DND-41 (cell line): ENCODE measurements at regions not wholly inside any gene's neighbourhood (a gene's known extent, or its start where the extent isn't known, plus 50 kb on each side); places are given as distances from the start of the nearest gene placed in this dataset.

ENCODE experiments used
- ATAC-seq: fragments of 200-7000 bp; cut with Tn5 transposase; 3 replicates; pipeline ENCODE4 v1.9.1; 2021; ENCODE audit warnings: low read depth; ENCODE audit not compliant: insufficient read depth
- DNase-seq: peaks from one replicate; pipeline ENCODE4 v3.0.0-alpha.2; 2020
- H2AFZ ChIP-seq: 2 replicates; pipeline ENCODE4 v1.6.0; 2012; ENCODE audit warnings: low read depth, low read length
- H3K27ac ChIP-seq: 2 replicates; pipeline ENCODE4 v1.5.1; 2012; ENCODE audit warnings: low read length, inconsistent platforms
- H3K27me3 ChIP-seq: fragments of 200-600 bp; sonication (generic); 2 replicates; pipeline ENCODE4 v1.6.0; 2012; ENCODE audit warnings: low read length, mild to moderate bottlenecking, inconsistent platforms; ENCODE audit not compliant: insufficient read depth, poor library complexity
- H3K36me3 ChIP-seq: 2 replicates; pipeline ENCODE4 v1.5.1; 2012; ENCODE audit warnings: low read length, inconsistent platforms; ENCODE audit not compliant: insufficient read depth
- H3K4me1 ChIP-seq: 2 replicates; pipeline ENCODE4 v1.5.1; 2012; ENCODE audit warnings: mild to moderate bottlenecking, low read length; ENCODE audit not compliant: insufficient read depth
- H3K4me2 ChIP-seq: 2 replicates; pipeline ENCODE4 v1.6.0; 2012; ENCODE audit warnings: mild to moderate bottlenecking, moderate library complexity, low read length, inconsistent platforms; ENCODE audit not compliant: insufficient read depth
- H3K4me3 ChIP-seq, 2 experiments: fragments of 200-600 bp in 1 of 2; shearing (Covaris generic) in 1 of 2; 2 replicates each; pipeline ENCODE4 v1.5.1; 2012 to 2016; ENCODE audit warnings: inconsistent platforms in 2 of 2, low read length in 2 of 2, mild to moderate bottlenecking in 2 of 2, low read depth in 1 of 2, moderate library complexity in 1 of 2
- H3K79me2 ChIP-seq: 2 replicates; pipeline ENCODE4 v1.6.0; 2012; ENCODE audit warnings: low read length, inconsistent platforms; ENCODE audit not compliant: insufficient read depth
- H3K9ac ChIP-seq: 2 replicates; pipeline ENCODE4 v1.6.0; 2012; ENCODE audit warnings: low read depth, mild to moderate bottlenecking, inconsistent platforms, low read length, moderate library complexity
- H3K9me3 ChIP-seq: 2 replicates; pipeline ENCODE4 v1.5.1; 2012; ENCODE audit warnings: low read length, moderate library complexity, mild to moderate bottlenecking, inconsistent platforms; ENCODE audit not compliant: insufficient read depth, severe bottlenecking
- H4K20me1 ChIP-seq: 2 replicates; pipeline ENCODE4 v1.6.0; 2012; ENCODE audit warnings: low read length; ENCODE audit not compliant: insufficient read depth
- EZH2 ChIP-seq: IDR thresholded peaks from 3 replicates; pipeline ENCODE4 v1.6.1; 2012; ENCODE audit warnings: borderline replicate concordance, low read depth, mild to moderate bottlenecking, moderate library complexity, low read length, inconsistent platforms; ENCODE audit not compliant: severe bottlenecking
- TF ChIP-seq, protein P1 (sequence below): IDR thresholded peaks from 2 replicates; pipeline ENCODE4 v1.5.1; 2012; ENCODE audit warnings: borderline replicate concordance, low read length, moderate library complexity, mild to moderate bottlenecking; ENCODE audit not compliant: poor library complexity, severe bottlenecking; ENCODE audit errors: extremely low read depth

DNA sequence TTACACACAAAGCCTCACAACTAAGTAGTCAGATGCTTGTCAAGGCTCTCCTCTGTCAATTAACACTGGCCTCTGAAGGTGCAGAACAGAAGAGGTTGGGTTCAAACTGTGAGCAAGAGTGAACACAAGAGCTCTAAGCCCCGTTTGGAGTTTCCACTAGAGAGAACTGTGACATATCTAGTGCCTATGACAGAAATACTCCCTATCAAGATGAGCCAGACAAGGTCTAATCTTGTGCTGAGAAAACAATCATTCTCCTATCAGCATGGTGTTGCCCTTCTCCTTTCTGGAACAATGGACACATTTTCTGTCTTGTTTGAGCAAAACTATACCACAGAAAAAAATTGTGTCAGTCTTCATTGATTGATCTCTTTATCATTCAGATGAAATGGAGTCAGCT is 62.4 kb upstream of the CCDC71L start:
- TF ChIP-seq, protein P1, sequence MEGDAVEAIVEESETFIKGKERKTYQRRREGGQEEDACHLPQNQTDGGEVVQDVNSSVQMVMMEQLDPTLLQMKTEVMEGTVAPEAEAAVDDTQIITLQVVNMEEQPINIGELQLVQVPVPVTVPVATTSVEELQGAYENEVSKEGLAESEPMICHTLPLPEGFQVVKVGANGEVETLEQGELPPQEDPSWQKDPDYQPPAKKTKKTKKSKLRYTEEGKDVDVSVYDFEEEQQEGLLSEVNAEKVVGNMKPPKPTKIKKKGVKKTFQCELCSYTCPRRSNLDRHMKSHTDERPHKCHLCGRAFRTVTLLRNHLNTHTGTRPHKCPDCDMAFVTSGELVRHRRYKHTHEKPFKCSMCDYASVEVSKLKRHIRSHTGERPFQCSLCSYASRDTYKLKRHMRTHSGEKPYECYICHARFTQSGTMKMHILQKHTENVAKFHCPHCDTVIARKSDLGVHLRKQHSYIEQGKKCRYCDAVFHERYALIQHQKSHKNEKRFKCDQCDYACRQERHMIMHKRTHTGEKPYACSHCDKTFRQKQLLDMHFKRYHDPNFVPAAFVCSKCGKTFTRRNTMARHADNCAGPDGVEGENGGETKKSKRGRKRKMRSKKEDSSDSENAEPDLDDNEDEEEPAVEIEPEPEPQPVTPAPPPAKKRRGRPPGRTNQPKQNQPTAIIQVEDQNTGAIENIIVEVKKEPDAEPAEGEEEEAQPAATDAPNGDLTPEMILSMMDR, result no peak
- no peak for TF ChIP-seq EZH2
- Histone ChIP-seq H4K20me1 (no peaks in the 10 kb centered on the region), H3K9ac (no peak overlapping the region), H3K4me3 (no peak overlapping the region), H3K4me1 (peaks cover 4% of the 10 kb centered on the region), H3K79me2 (no peaks in the 10 kb centered on the region), H3K27ac (no peak overlapping the region), H3K9me3 (no peaks in the 10 kb centered on the region), H3K27me3 (no peaks in the 10 kb centered on the region), H2AFZ (no peak overlapping the region), H3K4me2 (no peak overlapping the region), H3K36me3 (no peaks in the 10 kb centered on the region)
- DNase-seq (no peak), ATAC-seq (no peak)

DNA sequence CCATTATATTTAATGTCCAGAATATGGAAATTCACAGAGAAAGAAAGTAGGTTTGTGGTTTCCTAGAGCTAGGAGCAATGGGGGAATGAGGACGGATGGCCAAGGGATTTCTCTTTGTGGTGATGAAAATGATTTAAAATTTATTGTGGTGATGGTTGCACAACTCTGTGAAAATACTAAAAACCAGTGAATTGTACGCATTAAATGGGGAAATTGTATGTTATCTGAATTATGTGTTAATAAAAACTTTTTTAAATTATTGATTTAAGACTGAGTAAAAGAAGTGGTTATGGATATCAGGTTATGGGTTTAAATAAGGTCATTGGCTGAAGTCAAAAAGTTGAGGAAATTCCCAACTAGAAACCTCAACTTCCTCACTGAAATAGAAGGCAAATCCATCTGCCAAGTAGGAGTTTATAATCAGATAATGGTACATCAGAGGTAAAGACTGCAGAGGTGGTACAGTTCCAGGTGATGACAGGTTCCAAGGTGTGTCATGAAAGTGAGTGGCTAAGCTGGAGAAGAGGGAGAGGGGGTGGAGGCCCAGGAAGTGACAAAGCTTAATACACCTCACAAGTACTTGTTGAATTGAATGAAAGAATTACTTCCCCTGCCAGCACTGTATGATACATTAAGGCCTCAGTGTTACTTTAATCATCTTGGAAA is 68.9 kb upstream of the CCDC71L start:
- TF ChIP-seq, protein P1, result no peak
- TF ChIP-seq EZH2, result no peak
- Histone ChIP-seq H3K9ac (no peak overlapping the region), H3K79me2 (no peaks in the 10 kb centered on the region), H3K4me2 (no peak overlapping the region), H3K27me3 (peaks cover 2% of the 10 kb centered on the region), H3K27ac (no peak overlapping the region), H3K9me3 (no peaks in the 10 kb centered on the region), H4K20me1 (no peaks in the 10 kb centered on the region), H3K4me1 (no peaks in the 10 kb centered on the region), H2AFZ (no peak overlapping the region), H3K4me3 (no peak overlapping the region), H3K36me3 (no peaks in the 10 kb centered on the region)
- ATAC-seq, result no peak
- no peak for DNase-seq

DNA sequence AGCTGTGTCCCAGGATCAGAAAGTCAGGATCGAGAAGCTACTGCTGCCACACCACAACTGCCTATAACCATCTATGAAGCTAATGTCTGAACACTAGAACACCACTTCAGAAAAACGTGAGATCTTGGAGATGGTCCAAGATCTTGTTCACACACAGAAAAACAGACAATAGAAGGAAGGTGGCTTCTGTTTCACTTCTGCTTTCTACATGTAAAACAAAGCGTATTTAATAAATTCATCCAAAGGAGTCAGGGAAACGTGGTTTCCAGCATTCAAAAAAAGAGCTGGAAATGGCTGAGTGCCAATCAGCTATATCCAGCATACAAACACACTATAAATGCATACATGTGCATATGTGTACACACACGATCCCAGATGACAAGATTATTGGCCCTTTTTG is 70.2 kb upstream of the CCDC71L start:
- H2AFZ ChIP-seq, result no peak overlapping the region
- H3K4me3 ChIP-seq, result no peak overlapping the region
- no peaks in the 10 kb centered on the region for H3K4me1 ChIP-seq
- H3K79me2 ChIP-seq, result no peaks in the 10 kb centered on the region
- no peaks in the 10 kb centered on the region for H3K36me3 ChIP-seq
- DNase-seq (no peak), ATAC-seq (no peak)
- peaks cover 2% of the 10 kb centered on the region for H3K27me3 ChIP-seq
- no peak for TF ChIP-seq EZH2
- TF ChIP-seq, protein P1, result no peak
- no peak overlapping the region for H3K27ac ChIP-seq
- no peak overlapping the region for H3K9ac ChIP-seq
- H3K4me2 ChIP-seq, result no peak overlapping the region
- H4K20me1 ChIP-seq, result no peaks in the 10 kb centered on the region
- no peaks in the 10 kb centered on the region for H3K9me3 ChIP-seq
